ENCODE measurements at regions not wholly inside any gene's neighbourhood (a gene's known extent, or its start where the extent isn't known, plus 50 kb on each side); places are given as distances from the start of the nearest gene placed in this dataset.

DNA sequence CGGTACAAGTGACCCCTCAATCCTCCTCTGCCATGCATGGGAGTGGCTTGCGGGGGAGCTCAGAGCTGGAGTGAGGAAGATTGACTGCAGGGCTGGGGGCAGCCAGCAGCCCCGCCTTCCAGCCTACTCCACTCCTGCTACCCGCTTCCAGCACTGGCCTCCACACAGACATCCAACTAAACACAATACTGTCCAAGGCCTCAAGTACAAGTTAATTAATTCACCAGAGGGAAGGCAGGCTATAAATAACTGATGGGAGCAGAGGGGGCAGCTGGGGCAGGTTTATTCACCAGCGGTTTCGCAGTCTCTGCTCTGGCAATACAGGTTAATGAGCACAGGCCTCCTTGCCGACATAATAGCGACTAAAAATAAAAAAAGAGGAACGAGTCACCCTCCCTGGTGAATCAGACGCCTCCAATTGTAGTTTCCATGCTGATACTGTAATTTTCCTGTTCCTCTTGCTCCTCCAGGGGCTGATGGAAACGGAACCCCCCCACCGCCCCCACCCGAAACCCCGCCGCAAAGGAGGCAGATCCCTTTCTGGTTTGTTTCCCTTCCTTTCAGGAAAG is 166.4 kb upstream of the TLE3 start:
- no peak for DNase-seq
- intact Hi-C loops (cut with micrococcal nuclease): no loop called here
- 50% methylated on average over 2 of the region's 15 CpGs; no CpG with 5 or more reads in 1 of the 2 experiments for WGBS, 2 experiments (ENCODE audit: extremely low coverage in 2 of 2, insufficient read length in 1 of 2)

More for the DNA sequence above, 166.4 kb upstream of the TLE3 start:
- no peak overlapping the region for H3K4ac ChIP-seq (ENCODE audit: low read depth, low read length)
- H2BK15ac ChIP-seq (ENCODE audit: low read depth, low read length): no peak overlapping the region
- H4K20me1 ChIP-seq (ENCODE audit: insufficient read depth, low read length): no peaks in the 10 kb centered on the region
- no peaks in the 10 kb centered on the region for H3K36me3 ChIP-seq (ENCODE audit: control insufficient read depth, insufficient read depth, low read length)
- H3K9me3 ChIP-seq (ENCODE audit: control insufficient read depth, insufficient read depth, low read length): no peaks in the 10 kb centered on the region
- no peak overlapping the region for H4K8ac ChIP-seq (ENCODE audit: low read depth in 2 of 2, low read length in 2 of 2)
- in situ Hi-C loops (cut with MboI; ENCODE audit: low sequenced_read_pairs) (no loop called here), dilution Hi-C loops (cut with HindIII; ENCODE audit: low sequenced_read_pairs, unreplicated experiment) (no loop called here)
- POLR2A ChIA-PET (ENCODE audit: unreplicated experiment): no interaction called here
- no peak overlapping the region for H3K23ac ChIP-seq (ENCODE audit: low read depth, low read length)
- no peak overlapping the region for H3K56ac ChIP-seq (ENCODE audit: extremely low read depth, insufficient read depth, low read length)
- no peak overlapping the region for H2BK5ac ChIP-seq (ENCODE audit: low read depth, low read length, poor library complexity, severe bottlenecking)
- H3K4me1 ChIP-seq (ENCODE audit: control insufficient read depth, insufficient read depth, low read length): peaks cover under 1% of the 10 kb centered on the region; the same call in 1 of the 2 replicates
- H3K9me1 ChIP-seq (ENCODE audit: insufficient read depth, low read length): no peaks in the 10 kb centered on the region
- no peak overlapping the region for H4K91ac ChIP-seq (ENCODE audit: insufficient read depth, low read depth, low read length)
- H4K5ac ChIP-seq (ENCODE audit: low read depth, low read length): no peak overlapping the region
- CTCF ChIA-PET: interaction anchor here (0.6 kb wide), 1 partner anchor 12 kb away, joined by 4 read pairs; no protein-coding TSS in a partner anchor
- H2AK9ac ChIP-seq (replicated peaks; ENCODE audit: low read depth, low read length, poor library complexity): no peak overlapping the region
- no TSS peak for BruUV-seq (replicated peaks)
- H3K4me2 ChIP-seq (ENCODE audit: low read depth, low read length): no peak overlapping the region
- no peak overlapping the region for H2BK120ac ChIP-seq (ENCODE audit: low read depth, low read length)
- no peak overlapping the region for H3K27ac ChIP-seq (ENCODE audit: insufficient read depth, low read length)
- no peak for TF ChIP-seq MAZ (IDR thresholded peaks at IDR 0.05; ENCODE audit: borderline replicate concordance, low read depth, low read length)
- no peak for TF ChIP-seq RFX5 (IDR thresholded peaks at IDR 0.05; ENCODE audit: low read depth, low read length)
- TF ChIP-seq FOS (IDR thresholded peaks at IDR 0.05; ENCODE audit: low read depth, low read length): no peak
- TF ChIP-seq, protein P1, sequence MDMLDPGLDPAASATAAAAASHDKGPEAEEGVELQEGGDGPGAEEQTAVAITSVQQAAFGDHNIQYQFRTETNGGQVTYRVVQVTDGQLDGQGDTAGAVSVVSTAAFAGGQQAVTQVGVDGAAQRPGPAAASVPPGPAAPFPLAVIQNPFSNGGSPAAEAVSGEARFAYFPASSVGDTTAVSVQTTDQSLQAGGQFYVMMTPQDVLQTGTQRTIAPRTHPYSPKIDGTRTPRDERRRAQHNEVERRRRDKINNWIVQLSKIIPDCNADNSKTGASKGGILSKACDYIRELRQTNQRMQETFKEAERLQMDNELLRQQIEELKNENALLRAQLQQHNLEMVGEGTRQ (IDR thresholded peaks at IDR 0.05; ENCODE audit: low read depth, low read length): no peak
- TF ChIP-seq CHD1 (IDR thresholded peaks at IDR 0.05; ENCODE audit: low read depth, low read length): no peak
- TF ChIP-seq RAD21 (IDR thresholded peaks at IDR 0.05; ENCODE audit: low read length): no peak
- TF ChIP-seq, protein P2, sequence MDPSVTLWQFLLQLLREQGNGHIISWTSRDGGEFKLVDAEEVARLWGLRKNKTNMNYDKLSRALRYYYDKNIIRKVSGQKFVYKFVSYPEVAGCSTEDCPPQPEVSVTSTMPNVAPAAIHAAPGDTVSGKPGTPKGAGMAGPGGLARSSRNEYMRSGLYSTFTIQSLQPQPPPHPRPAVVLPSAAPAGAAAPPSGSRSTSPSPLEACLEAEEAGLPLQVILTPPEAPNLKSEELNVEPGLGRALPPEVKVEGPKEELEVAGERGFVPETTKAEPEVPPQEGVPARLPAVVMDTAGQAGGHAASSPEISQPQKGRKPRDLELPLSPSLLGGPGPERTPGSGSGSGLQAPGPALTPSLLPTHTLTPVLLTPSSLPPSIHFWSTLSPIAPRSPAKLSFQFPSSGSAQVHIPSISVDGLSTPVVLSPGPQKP (IDR thresholded peaks at IDR 0.05; ENCODE audit: borderline replicate concordance, low read depth, low read length): no peak
- no peak for TF ChIP-seq MXI1 (IDR thresholded peaks at IDR 0.05; ENCODE audit: borderline replicate concordance, low read depth, low read length)
- TF ChIP-seq SMC3 (IDR thresholded peaks at IDR 0.05; ENCODE audit: low read depth, low read length): no peak
- TF ChIP-seq BHLHE40 (IDR thresholded peaks at IDR 0.05; ENCODE audit: low read depth, low read length): no peak
- TF ChIP-seq CEBPB (IDR thresholded peaks at IDR 0.05; ENCODE audit: low read depth, low read length): no peak
- TF ChIP-seq, protein P3, sequence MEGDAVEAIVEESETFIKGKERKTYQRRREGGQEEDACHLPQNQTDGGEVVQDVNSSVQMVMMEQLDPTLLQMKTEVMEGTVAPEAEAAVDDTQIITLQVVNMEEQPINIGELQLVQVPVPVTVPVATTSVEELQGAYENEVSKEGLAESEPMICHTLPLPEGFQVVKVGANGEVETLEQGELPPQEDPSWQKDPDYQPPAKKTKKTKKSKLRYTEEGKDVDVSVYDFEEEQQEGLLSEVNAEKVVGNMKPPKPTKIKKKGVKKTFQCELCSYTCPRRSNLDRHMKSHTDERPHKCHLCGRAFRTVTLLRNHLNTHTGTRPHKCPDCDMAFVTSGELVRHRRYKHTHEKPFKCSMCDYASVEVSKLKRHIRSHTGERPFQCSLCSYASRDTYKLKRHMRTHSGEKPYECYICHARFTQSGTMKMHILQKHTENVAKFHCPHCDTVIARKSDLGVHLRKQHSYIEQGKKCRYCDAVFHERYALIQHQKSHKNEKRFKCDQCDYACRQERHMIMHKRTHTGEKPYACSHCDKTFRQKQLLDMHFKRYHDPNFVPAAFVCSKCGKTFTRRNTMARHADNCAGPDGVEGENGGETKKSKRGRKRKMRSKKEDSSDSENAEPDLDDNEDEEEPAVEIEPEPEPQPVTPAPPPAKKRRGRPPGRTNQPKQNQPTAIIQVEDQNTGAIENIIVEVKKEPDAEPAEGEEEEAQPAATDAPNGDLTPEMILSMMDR (conservative IDR thresholded peaks at IDR 0.05; ENCODE audit: low read depth, low read length): no peak
- no peak for TF ChIP-seq NFE2L2 (IDR thresholded peaks at IDR 0.05; ENCODE audit: low read depth, low read length)
- no peak for TF ChIP-seq POLR2A (IDR thresholded peaks at IDR 0.05; ENCODE audit: low read depth, low read length)
- no peak for TF ChIP-seq MAFK (IDR thresholded peaks at IDR 0.05; ENCODE audit: low read depth, low read length)
- no peak for TF ChIP-seq RCOR1 (IDR thresholded peaks at IDR 0.05; ENCODE audit: insufficient replicate concordance, low read length)
- no peak overlapping the region for H3K18ac ChIP-seq (ENCODE audit: low read depth, low read length)
- H3K27me3 ChIP-seq (ENCODE audit: control insufficient read depth, insufficient read depth, low read length): peaks cover 49% of the 10 kb centered on the region; the same call in 1 of the 2 replicates
- no peak overlapping the region for H2AFZ ChIP-seq (replicated peaks; ENCODE audit: low read length, poor library complexity)
- no peaks in the 10 kb centered on the region for H3K79me1 ChIP-seq (ENCODE audit: low read depth in 1 of 2, low read length in 2 of 2)
- no peak overlapping the region for H3K14ac ChIP-seq (replicated peaks; ENCODE audit: low read depth, low read length)
- no peak overlapping the region for H2BK20ac ChIP-seq (ENCODE audit: low read depth, low read length)
- H3K4me3 ChIP-seq (ENCODE audit: insufficient read depth, low read depth, low read length): no peak overlapping the region
- no peak overlapping the region for H3K9ac ChIP-seq (ENCODE audit: low read depth, low read length)
- no peak for ATAC-seq (ENCODE audit: low read depth)
- H2AK5ac ChIP-seq (ENCODE audit: low read depth, low read length): no peak overlapping the region
